ENCODE measurements at regions not wholly inside any gene's neighbourhood (a gene's known extent, or its start where the extent isn't known, plus 50 kb on each side); places are given as distances from the start of the nearest gene placed in this dataset.

DNA sequence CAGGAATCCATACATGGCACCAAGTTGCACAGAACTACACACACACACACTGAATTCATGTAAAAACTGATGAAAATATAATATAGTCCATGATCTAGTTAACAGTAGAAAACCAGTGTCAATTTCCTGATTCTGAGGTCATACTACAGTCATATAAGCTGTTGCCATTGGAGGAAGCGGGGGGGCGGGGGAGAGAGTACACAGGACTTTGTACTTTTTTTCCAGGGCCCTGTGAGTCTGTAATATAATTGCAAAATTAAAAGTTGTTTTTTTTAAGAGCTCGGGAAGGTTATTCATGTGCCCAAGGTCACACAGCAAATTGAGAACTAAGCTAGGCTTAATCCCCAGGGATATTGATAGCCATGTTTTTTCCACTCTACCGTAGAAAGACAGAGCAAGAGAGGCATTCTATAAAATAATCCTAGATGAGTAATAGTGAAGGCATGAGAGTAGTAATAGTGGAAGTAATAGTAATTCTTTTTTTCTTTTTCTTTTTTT, 312.3 kb downstream of the MN1 start:
- TF ChIP-seq, protein P1, sequence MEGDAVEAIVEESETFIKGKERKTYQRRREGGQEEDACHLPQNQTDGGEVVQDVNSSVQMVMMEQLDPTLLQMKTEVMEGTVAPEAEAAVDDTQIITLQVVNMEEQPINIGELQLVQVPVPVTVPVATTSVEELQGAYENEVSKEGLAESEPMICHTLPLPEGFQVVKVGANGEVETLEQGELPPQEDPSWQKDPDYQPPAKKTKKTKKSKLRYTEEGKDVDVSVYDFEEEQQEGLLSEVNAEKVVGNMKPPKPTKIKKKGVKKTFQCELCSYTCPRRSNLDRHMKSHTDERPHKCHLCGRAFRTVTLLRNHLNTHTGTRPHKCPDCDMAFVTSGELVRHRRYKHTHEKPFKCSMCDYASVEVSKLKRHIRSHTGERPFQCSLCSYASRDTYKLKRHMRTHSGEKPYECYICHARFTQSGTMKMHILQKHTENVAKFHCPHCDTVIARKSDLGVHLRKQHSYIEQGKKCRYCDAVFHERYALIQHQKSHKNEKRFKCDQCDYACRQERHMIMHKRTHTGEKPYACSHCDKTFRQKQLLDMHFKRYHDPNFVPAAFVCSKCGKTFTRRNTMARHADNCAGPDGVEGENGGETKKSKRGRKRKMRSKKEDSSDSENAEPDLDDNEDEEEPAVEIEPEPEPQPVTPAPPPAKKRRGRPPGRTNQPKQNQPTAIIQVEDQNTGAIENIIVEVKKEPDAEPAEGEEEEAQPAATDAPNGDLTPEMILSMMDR (IDR thresholded peaks at IDR 0.05), result no peak
- TF ChIP-seq POLR2AphosphoS5 (IDR thresholded peaks at IDR 0.05) (no peak), POLR2A (IDR thresholded peaks at IDR 0.05) (no peak)

Measured in prostate gland (tissue), 2 donors.